ENCODE measurements at regions not wholly inside any gene's neighbourhood (a gene's known extent, or its start where the extent isn't known, plus 50 kb on each side); places are given as distances from the start of the nearest gene placed in this dataset.

DNA sequence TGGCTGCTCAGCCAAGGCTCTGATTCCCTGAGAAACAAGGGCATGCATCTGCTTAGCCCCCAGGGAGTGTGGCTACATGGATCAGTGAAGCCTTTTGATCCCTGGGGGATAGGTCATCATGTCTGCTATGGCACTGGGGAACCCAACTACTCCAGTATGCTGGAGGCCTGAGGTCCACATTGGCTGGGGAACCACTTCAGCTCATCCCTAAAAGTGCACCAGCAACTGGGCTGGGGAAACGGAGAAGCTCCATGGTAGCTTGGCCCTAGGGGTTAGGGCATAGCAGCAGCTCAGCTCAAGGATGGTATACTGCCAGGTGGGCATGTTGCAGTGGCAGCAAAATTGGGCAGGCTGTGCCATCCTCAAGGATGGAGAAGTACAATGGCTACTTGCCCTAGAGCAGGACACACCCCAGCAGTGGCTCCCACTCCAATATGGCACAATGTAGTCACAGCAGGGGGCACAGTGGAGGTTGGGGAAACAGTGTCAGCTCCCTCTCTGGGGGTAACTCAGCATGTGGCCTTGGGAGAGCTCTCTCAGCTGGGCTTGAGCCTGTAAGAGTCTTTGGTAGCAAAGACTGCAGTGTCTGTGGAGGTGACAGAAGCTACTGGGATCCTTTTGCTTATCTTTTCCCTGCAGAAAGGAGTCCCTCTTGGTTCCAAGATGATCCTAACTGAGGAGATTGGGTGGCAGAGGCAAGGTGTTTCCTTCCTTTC lies 111.5 kb upstream of the FSTL4 start:
- TF ChIP-seq, protein P1, sequence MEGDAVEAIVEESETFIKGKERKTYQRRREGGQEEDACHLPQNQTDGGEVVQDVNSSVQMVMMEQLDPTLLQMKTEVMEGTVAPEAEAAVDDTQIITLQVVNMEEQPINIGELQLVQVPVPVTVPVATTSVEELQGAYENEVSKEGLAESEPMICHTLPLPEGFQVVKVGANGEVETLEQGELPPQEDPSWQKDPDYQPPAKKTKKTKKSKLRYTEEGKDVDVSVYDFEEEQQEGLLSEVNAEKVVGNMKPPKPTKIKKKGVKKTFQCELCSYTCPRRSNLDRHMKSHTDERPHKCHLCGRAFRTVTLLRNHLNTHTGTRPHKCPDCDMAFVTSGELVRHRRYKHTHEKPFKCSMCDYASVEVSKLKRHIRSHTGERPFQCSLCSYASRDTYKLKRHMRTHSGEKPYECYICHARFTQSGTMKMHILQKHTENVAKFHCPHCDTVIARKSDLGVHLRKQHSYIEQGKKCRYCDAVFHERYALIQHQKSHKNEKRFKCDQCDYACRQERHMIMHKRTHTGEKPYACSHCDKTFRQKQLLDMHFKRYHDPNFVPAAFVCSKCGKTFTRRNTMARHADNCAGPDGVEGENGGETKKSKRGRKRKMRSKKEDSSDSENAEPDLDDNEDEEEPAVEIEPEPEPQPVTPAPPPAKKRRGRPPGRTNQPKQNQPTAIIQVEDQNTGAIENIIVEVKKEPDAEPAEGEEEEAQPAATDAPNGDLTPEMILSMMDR (IDR thresholded peaks at IDR 0.05): no peak
- Histone ChIP-seq H3K27ac (no peak overlapping the region), H3K27me3 (no peaks in the 10 kb centered on the region), H3K9me3 (no peaks in the 10 kb centered on the region), H3K36me3 (no peaks in the 10 kb centered on the region), H3K4me3 (no peak overlapping the region), H3K4me1 (no peaks in the 10 kb centered on the region)
- no peak for DNase-seq (ENCODE audit: low spot score in 2 of 2)
- intact Hi-C loops (cut with DNase I): no loop called here

DNA sequence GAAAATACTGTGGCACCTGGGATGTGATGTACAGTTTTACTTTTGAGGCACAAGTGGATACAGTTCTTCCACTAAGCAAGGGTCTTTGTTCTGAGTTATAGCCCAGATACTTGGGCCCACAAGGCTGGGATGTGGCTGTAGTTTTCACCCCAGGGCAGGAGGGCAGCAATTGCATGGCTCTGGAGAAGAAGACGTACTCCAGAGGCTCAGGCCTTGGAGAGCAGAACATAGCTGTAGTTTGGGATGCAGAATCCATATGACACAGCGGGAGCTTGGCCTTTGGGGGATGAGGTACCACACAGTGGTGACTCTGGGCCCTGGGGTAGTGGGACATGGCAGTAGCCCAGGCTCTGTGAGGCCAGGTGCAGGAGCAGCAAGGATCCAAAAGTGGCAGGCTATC lies 110.8 kb upstream of the FSTL4 start:
- intact Hi-C loops (cut with DNase I): no loop called here
- Histone ChIP-seq H3K9me3 (no peaks in the 10 kb centered on the region), H3K4me3 (no peak overlapping the region), H3K36me3 (no peaks in the 10 kb centered on the region), H3K27ac (no peak overlapping the region), H3K4me1 (no peaks in the 10 kb centered on the region), H3K27me3 (no peaks in the 10 kb centered on the region)
- TF ChIP-seq, protein P1 (IDR thresholded peaks at IDR 0.05): no peak
- no peak for DNase-seq (ENCODE audit: low spot score in 2 of 2)

DNA sequence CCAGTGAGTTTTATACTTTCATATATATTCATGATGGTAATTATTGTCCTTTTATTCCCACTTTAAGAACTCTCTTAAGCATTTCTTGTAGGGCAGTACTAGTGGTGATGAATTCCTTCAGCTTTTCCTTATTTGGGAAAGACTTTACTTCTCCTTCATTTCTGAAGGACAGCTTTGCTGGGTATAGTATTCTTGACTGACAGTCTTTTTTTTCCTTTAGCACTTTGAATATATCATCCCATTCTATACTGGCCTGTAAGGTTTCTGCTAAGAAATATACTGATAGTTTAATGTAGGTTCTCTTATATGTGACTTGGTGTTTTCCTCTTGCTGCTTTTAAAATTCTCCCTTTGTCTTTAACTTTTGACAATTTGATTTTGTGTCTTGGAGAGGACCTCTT lies 109.0 kb upstream of the FSTL4 start:
- TF ChIP-seq, protein P1 (IDR thresholded peaks at IDR 0.05): no peak
- intact Hi-C loops (cut with DNase I): no loop called here

DNA sequence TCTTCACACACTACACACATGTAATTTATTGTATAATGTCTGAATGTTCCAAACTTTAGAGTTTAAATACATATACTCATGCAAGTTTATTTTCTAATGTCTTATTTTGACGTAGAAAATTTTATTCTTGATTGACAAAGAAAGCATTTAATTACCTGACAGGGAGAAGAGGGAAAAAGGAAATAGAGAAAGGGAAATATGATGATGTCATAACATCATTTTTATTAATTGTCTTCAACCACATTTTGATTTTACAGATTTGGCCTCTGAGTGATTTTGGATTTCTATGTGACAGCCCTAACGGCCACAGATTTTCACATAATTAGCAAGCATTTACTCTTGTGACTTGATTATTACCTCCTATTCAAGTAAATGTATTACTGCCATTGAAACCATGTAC lies 106.1 kb upstream of the FSTL4 start:
- intact Hi-C loops (cut with DNase I): no loop called here
- Histone ChIP-seq H3K27me3 (no peaks in the 10 kb centered on the region), H3K36me3 (no peaks in the 10 kb centered on the region), H3K27ac (no peak overlapping the region), H3K9me3 (no peaks in the 10 kb centered on the region), H3K4me1 (peaks cover 0 to 8% of the 10 kb centered on the region in 2 donors), H3K4me3 (no peak overlapping the region)
- no peak for DNase-seq (ENCODE audit: low spot score in 2 of 2)
- TF ChIP-seq, protein P1 (IDR thresholded peaks at IDR 0.05): no peak

More for the DNA sequence above, 109.0 kb upstream of the FSTL4 start:
- H3K27me3 ChIP-seq: no peaks in the 10 kb centered on the region
- DNase-seq (ENCODE audit: low spot score in 2 of 2): no peak
- no peaks in the 10 kb centered on the region for H3K9me3 ChIP-seq
- H3K27ac ChIP-seq: no peak overlapping the region
- no peaks in the 10 kb centered on the region for H3K4me1 ChIP-seq
- H3K36me3 ChIP-seq: no peaks in the 10 kb centered on the region
- no peak overlapping the region for H3K4me3 ChIP-seq

DNA sequence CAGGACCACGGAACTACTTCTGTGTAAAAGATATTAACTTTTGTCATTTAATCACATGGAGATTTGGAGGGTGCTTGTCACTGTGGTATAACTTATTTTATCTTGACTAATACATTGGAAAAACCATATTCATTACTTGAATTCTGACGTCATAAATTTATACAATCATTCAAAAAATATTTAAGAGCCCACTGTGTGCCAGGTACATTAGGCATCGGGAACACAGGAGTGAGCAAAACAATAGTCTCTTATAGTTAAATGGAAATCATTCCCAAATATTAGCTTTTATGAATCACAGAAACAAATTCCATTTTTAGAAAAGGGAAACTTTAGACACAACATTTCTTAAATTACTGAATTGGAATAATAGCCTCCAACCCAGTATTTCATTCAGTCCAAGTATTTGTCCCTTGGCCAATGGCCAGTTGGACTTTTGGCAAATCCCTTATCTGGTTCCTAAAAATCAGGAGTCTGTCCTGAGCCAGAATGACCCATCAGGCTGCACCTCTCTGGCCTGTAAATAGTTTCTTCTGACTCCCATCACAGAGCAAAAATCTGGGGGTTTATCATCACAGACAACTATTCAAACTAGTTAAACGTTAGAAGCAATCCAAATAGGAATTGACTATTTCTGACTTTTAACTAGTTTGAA lies 104.3 kb upstream of the FSTL4 start:
- intact Hi-C loops (cut with DNase I): no loop called here
- Histone ChIP-seq H3K4me3 (no peak overlapping the region), H3K36me3 (no peaks in the 10 kb centered on the region), H3K27me3 (no peaks in the 10 kb centered on the region), H3K9me3 (no peaks in the 10 kb centered on the region), H3K27ac (peak overlapping the region in 1 of 2 donors; percentile 30), H3K4me1 (peaks cover 0 to 8% of the 10 kb centered on the region in 2 donors)
- TF ChIP-seq, protein P1 (IDR thresholded peaks at IDR 0.05): no peak
- peak in 1 of 2 donors; percentile 64 for DNase-seq (ENCODE audit: low spot score in 2 of 2)
